H9 (cell line): ENCODE measurements at regions not wholly inside any gene's neighbourhood (a gene's known extent, or its start where the extent isn't known, plus 50 kb on each side); places are given as distances from the start of the nearest gene placed in this dataset.

ENCODE experiments used
- DNase-seq: peaks from one replicate; pipeline ENCODE4 v3.0.0-alpha.2; 2017
- H2AFZ ChIP-seq: one replicate; pipeline ENCODE4 v1.6.1; 2013; ENCODE audit warnings: mild to moderate bottlenecking, low read length, control low read depth, moderate library complexity
- H2AK5ac ChIP-seq: 2 replicates; pipeline ENCODE4 v1.6.1; 2013; ENCODE audit warnings: low read length, control low read depth, mixed read lengths; ENCODE audit not compliant: insufficient read length
- H2BK120ac ChIP-seq: one replicate; pipeline ENCODE4 v1.6.1; 2013; ENCODE audit warnings: low read depth, mild to moderate bottlenecking, low read length, control low read depth, inconsistent platforms; ENCODE audit not compliant: poor library complexity, severe bottlenecking
- H2BK12ac ChIP-seq: 2 replicates; pipeline ENCODE4 v1.6.1; 2013; ENCODE audit warnings: low read length, control low read depth, mixed read lengths, low read depth; ENCODE audit not compliant: insufficient read length
- H2BK15ac ChIP-seq: 2 replicates; pipeline ENCODE4 v1.6.1; 2013; ENCODE audit warnings: low read depth, low read length, control low read depth
- H2BK20ac ChIP-seq: one replicate; pipeline ENCODE4 v1.6.1; 2013; ENCODE audit warnings: low read depth, mild to moderate bottlenecking, low read length, control low read depth, inconsistent platforms; ENCODE audit not compliant: poor library complexity, severe bottlenecking
- H2BK5ac ChIP-seq: 2 replicates; pipeline ENCODE4 v1.6.1; 2013; ENCODE audit warnings: low read length, control low read depth, mixed read lengths; ENCODE audit not compliant: insufficient read length
- H3K14ac ChIP-seq: 2 replicates; pipeline ENCODE4 v1.6.1; 2013; ENCODE audit warnings: low read length, control low read depth; ENCODE audit not compliant: insufficient read depth
- H3K18ac ChIP-seq: 2 replicates; pipeline ENCODE4 v1.6.1; 2013; ENCODE audit warnings: low read depth, mild to moderate bottlenecking, mixed read lengths, low read length, control low read depth; ENCODE audit not compliant: insufficient read length
- H3K23ac ChIP-seq: 2 replicates; pipeline ENCODE4 v1.6.1; 2013; ENCODE audit warnings: low read length, control low read depth, mixed read lengths, low read depth; ENCODE audit not compliant: insufficient read length
- H3K23me2 ChIP-seq: 2 replicates; pipeline ENCODE4 v1.6.1; 2013; ENCODE audit warnings: low read depth, mild to moderate bottlenecking, mixed read lengths, low read length, control low read depth; ENCODE audit not compliant: insufficient read length, poor library complexity, severe bottlenecking
- H3K27ac ChIP-seq: 2 replicates; pipeline ENCODE4 v1.5.1; 2013; ENCODE audit warnings: low read length, control low read depth, mixed read lengths, low read depth; ENCODE audit not compliant: insufficient read length
- H3K27me3 ChIP-seq: 2 replicates; pipeline ENCODE4 v1.6.1; 2013; ENCODE audit warnings: low read length, control low read depth, inconsistent platforms; ENCODE audit not compliant: insufficient read depth
- H3K4ac ChIP-seq: 2 replicates; pipeline ENCODE4 v1.6.1; 2013; ENCODE audit warnings: low read depth, mild to moderate bottlenecking, control low read depth, inconsistent platforms, low read length, moderate library complexity
- H3K4me1 ChIP-seq: 2 replicates; pipeline ENCODE4 v1.6.1; 2013; ENCODE audit warnings: low read length, control low read depth, inconsistent platforms; ENCODE audit not compliant: insufficient read depth
- H3K4me2 ChIP-seq: 2 replicates; pipeline ENCODE4 v1.6.1; 2013; ENCODE audit warnings: low read length, control low read depth, mixed read lengths; ENCODE audit not compliant: insufficient read length, insufficient read depth
- H3K56ac ChIP-seq: 2 replicates; pipeline ENCODE4 v1.6.1; 2013; ENCODE audit warnings: low read depth, mild to moderate bottlenecking, mixed read lengths, low read length, control low read depth; ENCODE audit not compliant: insufficient read length
- H3K79me1 ChIP-seq: 2 replicates; pipeline ENCODE4 v1.6.1; 2013; ENCODE audit warnings: low read depth, mild to moderate bottlenecking, moderate library complexity, low read length, control low read depth, inconsistent platforms; ENCODE audit not compliant: insufficient read depth, poor library complexity, severe bottlenecking
- H3K79me2 ChIP-seq: 2 replicates; pipeline ENCODE4 v1.6.1; 2013; ENCODE audit warnings: low read length, control low read depth, inconsistent platforms; ENCODE audit not compliant: insufficient read depth
- H3K9ac ChIP-seq: 2 replicates; pipeline ENCODE4 v1.6.1; 2013; ENCODE audit warnings: low read length, control low read depth, mixed read lengths; ENCODE audit not compliant: insufficient read length; ENCODE audit errors: extremely low read depth
- H3K9me3 ChIP-seq: one replicate; pipeline ENCODE4 v1.6.1; 2013; ENCODE audit warnings: low read depth, low read length, inconsistent platforms; ENCODE audit not compliant: control insufficient read depth
- H3T11ph ChIP-seq: one replicate; pipeline ENCODE4 v1.6.1; 2013; ENCODE audit warnings: mild to moderate bottlenecking, low read length, control low read depth, inconsistent platforms
- H4K20me1 ChIP-seq: one replicate; pipeline ENCODE4 v1.6.1; 2013; ENCODE audit not compliant: control insufficient read depth, insufficient read length, insufficient read depth
- H4K5ac ChIP-seq: 2 replicates; pipeline ENCODE4 v1.6.1; 2013; ENCODE audit warnings: low read depth, mild to moderate bottlenecking, mixed read lengths, low read length, control low read depth; ENCODE audit not compliant: insufficient read length
- H4K8ac ChIP-seq: replicated peaks from 2 replicates; pipeline ENCODE4 v1.6.1; 2013; ENCODE audit warnings: low read length, control low read depth, mixed read lengths, low read depth; ENCODE audit not compliant: insufficient read length
- H4K91ac ChIP-seq: 2 replicates; pipeline ENCODE4 v1.6.1; 2013; ENCODE audit warnings: low read depth, mild to moderate bottlenecking, moderate library complexity, mixed read lengths, low read length, control low read depth; ENCODE audit not compliant: insufficient read length
- H3K27ac Mint-ChIP-seq, 3 experiments: 2 replicates in 2 of 3; 3 replicates in 1 of 3; pipeline ENCODE4 v1.8.0; 2020 to 2021; ENCODE audit warnings: mixed read lengths in 3 of 3, mild to moderate bottlenecking in 1 of 3, moderate library complexity in 1 of 3
- H3K27me3 Mint-ChIP-seq: 2 replicates; pipeline ENCODE4 v1.8.0; 2021; ENCODE audit warnings: low read depth, mild to moderate bottlenecking, moderate library complexity, mixed read lengths
- H3K36me3 Mint-ChIP-seq, 3 experiments: 2 replicates in 2 of 3; 3 replicates in 1 of 3; pipeline ENCODE4 v1.8.0; 2020 to 2021; ENCODE audit warnings: low read depth in 3 of 3, mixed read lengths in 3 of 3; ENCODE audit not compliant: insufficient read depth in 1 of 3
- H3K4me1 Mint-ChIP-seq, 2 experiments: 2 replicates each; pipeline ENCODE4 v1.8.0; 2020; ENCODE audit warnings: mixed read lengths in 2 of 2
- H3K4me3 Mint-ChIP-seq, 2 experiments: 2 replicates in 1 of 2; 3 replicates in 1 of 2; pipeline ENCODE4 v1.8.0; 2020 to 2021; ENCODE audit warnings: mild to moderate bottlenecking in 2 of 2, mixed read lengths in 2 of 2, moderate library complexity in 1 of 2
- H3K9me3 Mint-ChIP-seq, 2 experiments: 2 replicates in 1 of 2; 3 replicates in 1 of 2; pipeline ENCODE4 v1.8.0; 2020; ENCODE audit warnings: mild to moderate bottlenecking in 2 of 2, mixed read lengths in 2 of 2, moderate library complexity in 1 of 2
- WGBS: extraction: QIAGEN DNeasy Blood & Tissue Kit; methylation state at CpG from one replicate; pipeline ENCODE4 v1.1.7; 2013; ENCODE audit warnings: missing lambda C conversion rate, low lambda C conversion rate, mixed read lengths; ENCODE audit not compliant: insufficient read length; ENCODE audit errors: extremely low coverage; 5-methylcytosine and 5-hydroxymethylcytosine counted together
- TF ChIP-seq, protein P1 (sequence below): fragments of 200-600 bp; sonication (generic); conservative IDR thresholded peaks from 3 replicates; pipeline ENCODE4 v1.8.0; 2021; ENCODE audit warnings: antibody characterized with exemption, mild to moderate bottlenecking

- no peaks in the 10 kb centered on the region for H3K4me1 Mint-ChIP-seq
- no peak overlapping the region for H2AK5ac ChIP-seq
- H3K27ac ChIP-seq, result no peak overlapping the region
- H4K8ac ChIP-seq, result no peak overlapping the region
- no peak overlapping the region for H3K27ac Mint-ChIP-seq
- peaks cover 3 to 24% (median 15%) of the 10 kb centered on the region in 3 experiments; a peak in 6 of 7 replicates for H3K36me3 Mint-ChIP-seq
- no peak overlapping the region for H3K4me3 Mint-ChIP-seq
- H4K91ac ChIP-seq, result no peak overlapping the region
- no peak for DNase-seq
- no peak overlapping the region for H3T11ph ChIP-seq
- no peaks in the 10 kb centered on the region for H3K23me2 ChIP-seq
- H3K14ac ChIP-seq, result no peak overlapping the region
- H2BK20ac ChIP-seq, result no peak overlapping the region
- no peaks in the 10 kb centered on the region for H3K27me3 ChIP-seq
- H2BK12ac ChIP-seq, result no peak overlapping the region
- peaks cover 3% of the 10 kb centered on the region for H3K9me3 ChIP-seq
- H2BK15ac ChIP-seq, result no peak overlapping the region
- no peak overlapping the region for H3K18ac ChIP-seq
- H3K23ac ChIP-seq, result no peak overlapping the region
- H4K5ac ChIP-seq, result no peak overlapping the region
- H3K27me3 Mint-ChIP-seq, result peaks cover 16% of the 10 kb centered on the region
- TF ChIP-seq, protein P1, sequence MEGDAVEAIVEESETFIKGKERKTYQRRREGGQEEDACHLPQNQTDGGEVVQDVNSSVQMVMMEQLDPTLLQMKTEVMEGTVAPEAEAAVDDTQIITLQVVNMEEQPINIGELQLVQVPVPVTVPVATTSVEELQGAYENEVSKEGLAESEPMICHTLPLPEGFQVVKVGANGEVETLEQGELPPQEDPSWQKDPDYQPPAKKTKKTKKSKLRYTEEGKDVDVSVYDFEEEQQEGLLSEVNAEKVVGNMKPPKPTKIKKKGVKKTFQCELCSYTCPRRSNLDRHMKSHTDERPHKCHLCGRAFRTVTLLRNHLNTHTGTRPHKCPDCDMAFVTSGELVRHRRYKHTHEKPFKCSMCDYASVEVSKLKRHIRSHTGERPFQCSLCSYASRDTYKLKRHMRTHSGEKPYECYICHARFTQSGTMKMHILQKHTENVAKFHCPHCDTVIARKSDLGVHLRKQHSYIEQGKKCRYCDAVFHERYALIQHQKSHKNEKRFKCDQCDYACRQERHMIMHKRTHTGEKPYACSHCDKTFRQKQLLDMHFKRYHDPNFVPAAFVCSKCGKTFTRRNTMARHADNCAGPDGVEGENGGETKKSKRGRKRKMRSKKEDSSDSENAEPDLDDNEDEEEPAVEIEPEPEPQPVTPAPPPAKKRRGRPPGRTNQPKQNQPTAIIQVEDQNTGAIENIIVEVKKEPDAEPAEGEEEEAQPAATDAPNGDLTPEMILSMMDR, result no peak
- H2BK120ac ChIP-seq, result no peak overlapping the region
- peaks cover 31 to 34% of the 10 kb centered on the region in 2 experiments for H3K9me3 Mint-ChIP-seq
- no peak overlapping the region for H3K4me2 ChIP-seq
- no peak overlapping the region for H3K4ac ChIP-seq
- no peaks in the 10 kb centered on the region for H3K79me1 ChIP-seq
- no peaks in the 10 kb centered on the region for H4K20me1 ChIP-seq
- H2AFZ ChIP-seq, result no peak overlapping the region
- no peak overlapping the region for H3K56ac ChIP-seq
- no peak overlapping the region for H2BK5ac ChIP-seq
- no peaks in the 10 kb centered on the region for H3K79me2 ChIP-seq
- H3K4me1 ChIP-seq, result no peaks in the 10 kb centered on the region
- no CpG with 5 or more reads among the region's 1 CpG for WGBS
- H3K9ac ChIP-seq, result no peak overlapping the region
Observed at GRCh38 chr7:67463316-67463715, 466.7 kb downstream of the TYW1 start.
